ENCODE measurements at regions not wholly inside any gene's neighbourhood (a gene's known extent, or its start where the extent isn't known, plus 50 kb on each side); places are given as distances from the start of the nearest gene placed in this dataset.

DNA sequence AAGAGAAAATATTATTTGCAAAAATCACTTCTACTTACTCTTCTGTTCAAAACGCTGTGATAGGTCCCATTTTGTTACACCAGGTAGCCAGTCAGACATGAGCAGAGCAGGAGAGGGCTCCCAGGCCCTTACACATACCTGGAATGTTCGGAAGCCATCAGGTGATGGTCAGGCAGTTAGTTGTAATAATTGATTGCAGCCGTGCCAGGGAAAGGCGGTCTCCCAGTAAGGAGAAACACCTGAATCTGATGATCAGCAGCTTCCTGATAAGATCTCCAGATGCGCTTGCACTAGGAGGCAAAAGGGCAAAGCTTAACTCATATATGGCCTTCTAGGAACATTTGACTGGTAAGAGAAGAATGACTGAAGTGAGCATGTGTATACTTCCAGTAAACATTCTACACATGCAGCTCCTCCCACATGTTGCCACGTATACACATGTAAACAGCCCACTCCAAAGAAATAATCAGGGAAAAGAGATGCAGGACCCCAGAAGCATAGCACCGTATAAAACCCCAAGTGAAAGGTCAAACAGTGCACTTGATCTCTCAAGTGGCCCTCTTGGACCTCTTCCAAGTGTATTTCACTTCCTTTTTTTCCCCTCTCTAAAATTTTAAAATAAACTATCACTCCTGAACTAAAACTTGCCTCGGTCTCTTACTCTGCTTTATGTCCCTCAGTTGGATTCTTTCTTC is 1338.0 kb downstream of the FSTL5 start:
- TF ChIP-seq, protein P1, sequence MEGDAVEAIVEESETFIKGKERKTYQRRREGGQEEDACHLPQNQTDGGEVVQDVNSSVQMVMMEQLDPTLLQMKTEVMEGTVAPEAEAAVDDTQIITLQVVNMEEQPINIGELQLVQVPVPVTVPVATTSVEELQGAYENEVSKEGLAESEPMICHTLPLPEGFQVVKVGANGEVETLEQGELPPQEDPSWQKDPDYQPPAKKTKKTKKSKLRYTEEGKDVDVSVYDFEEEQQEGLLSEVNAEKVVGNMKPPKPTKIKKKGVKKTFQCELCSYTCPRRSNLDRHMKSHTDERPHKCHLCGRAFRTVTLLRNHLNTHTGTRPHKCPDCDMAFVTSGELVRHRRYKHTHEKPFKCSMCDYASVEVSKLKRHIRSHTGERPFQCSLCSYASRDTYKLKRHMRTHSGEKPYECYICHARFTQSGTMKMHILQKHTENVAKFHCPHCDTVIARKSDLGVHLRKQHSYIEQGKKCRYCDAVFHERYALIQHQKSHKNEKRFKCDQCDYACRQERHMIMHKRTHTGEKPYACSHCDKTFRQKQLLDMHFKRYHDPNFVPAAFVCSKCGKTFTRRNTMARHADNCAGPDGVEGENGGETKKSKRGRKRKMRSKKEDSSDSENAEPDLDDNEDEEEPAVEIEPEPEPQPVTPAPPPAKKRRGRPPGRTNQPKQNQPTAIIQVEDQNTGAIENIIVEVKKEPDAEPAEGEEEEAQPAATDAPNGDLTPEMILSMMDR (IDR thresholded peaks at IDR 0.05), result no peak
- no peak for TF ChIP-seq EZH2 (IDR thresholded peaks at IDR 0.05; ENCODE audit: borderline replicate concordance, insufficient read depth, low read depth, low read length, poor library complexity, severe bottlenecking)

Measured in B cell (primary cell).